IMR-90 (cell line): ENCODE measurements at regions not wholly inside any gene's neighbourhood (a gene's known extent, or its start where the extent isn't known, plus 50 kb on each side); places are given as distances from the start of the nearest gene placed in this dataset.

ENCODE experiments used
- ATAC-seq: fragments of 200-7000 bp; cut with Tn5 transposase; 2 replicates; pipeline ENCODE4 v1.9.1; 2020; ENCODE audit warnings: low read depth, mild to moderate bottlenecking, moderate library complexity
- BruUV-seq: library from RNA; stranded (reverse); fragments of 400-500 nt; replicated peaks from 2 replicates; lab custom pipeline; 2021; lab: Mats Ljungman, UMichigan
- CTCF ChIA-PET: fragments of 300-600 bp; formaldehyde crosslinking; extraction: SDS; loops from one replicate; lab custom pipeline; 2021; ENCODE audit warnings: antibody characterized with exemption; lab: Yijun Ruan, JAX
- POLR2A ChIA-PET: fragments of 300-600 bp; sonication (Branson Sonifier 250); formaldehyde crosslinking; loops from one replicate; lab custom pipeline; 2022; ENCODE audit warnings: antibody characterized with exemption; ENCODE audit not compliant: unreplicated experiment; lab: Charles Lee
- DNase-seq: peaks from one replicate; pipeline ENCODE4 v3.0.0; 2013
- H2AFZ ChIP-seq: replicated peaks from 2 replicates; pipeline ENCODE3; 2013; ENCODE audit warnings: low read length, mild to moderate bottlenecking; ENCODE audit not compliant: poor library complexity
- H2AK5ac ChIP-seq: 2 replicates; pipeline ENCODE4 v1.6.1; 2013; ENCODE audit warnings: low read depth, low read length, inconsistent platforms
- H2AK9ac ChIP-seq: replicated peaks from 2 replicates; pipeline ENCODE3; 2013; ENCODE audit warnings: mild to moderate bottlenecking, low read depth, low read length, moderate library complexity; ENCODE audit not compliant: poor library complexity
- H2BK120ac ChIP-seq: 2 replicates; pipeline ENCODE4 v1.6.1; 2013; ENCODE audit warnings: low read depth, low read length, inconsistent platforms
- H2BK15ac ChIP-seq: 3 replicates; pipeline ENCODE4 v1.6.1; 2013; ENCODE audit warnings: low read depth, low read length, inconsistent platforms
- H2BK20ac ChIP-seq: 2 replicates; pipeline ENCODE4 v1.6.1; 2013; ENCODE audit warnings: low read depth, mild to moderate bottlenecking, inconsistent platforms, low read length, moderate library complexity
- H2BK5ac ChIP-seq: 2 replicates; pipeline ENCODE4 v1.6.1; 2013; ENCODE audit warnings: mild to moderate bottlenecking, low read depth, low read length, inconsistent platforms; ENCODE audit not compliant: poor library complexity, severe bottlenecking
- H3K14ac ChIP-seq: replicated peaks from 2 replicates; pipeline ENCODE4 v1.6.1; 2013; ENCODE audit warnings: low read depth, low read length, inconsistent platforms
- H3K18ac ChIP-seq: 2 replicates; pipeline ENCODE4 v1.6.1; 2013; ENCODE audit warnings: low read depth, low read length, control low read depth
- H3K23ac ChIP-seq: 2 replicates; pipeline ENCODE4 v1.6.1; 2013; ENCODE audit warnings: low read depth, low read length, inconsistent platforms
- H3K27ac ChIP-seq: 2 replicates; pipeline ENCODE4 v1.5.1; 2013; ENCODE audit warnings: mild to moderate bottlenecking, control low read depth, low read length; ENCODE audit not compliant: insufficient read depth
- H3K27me3 ChIP-seq: 2 replicates; pipeline ENCODE4 v1.6.1; 2013; ENCODE audit warnings: low read length; ENCODE audit not compliant: control insufficient read depth, insufficient read depth
- H3K36me3 ChIP-seq: 2 replicates; pipeline ENCODE4 v1.6.1; 2013; ENCODE audit warnings: low read length, mixed read lengths; ENCODE audit not compliant: control insufficient read depth, insufficient read depth
- H3K4ac ChIP-seq: 2 replicates; pipeline ENCODE4 v1.6.1; 2013; ENCODE audit warnings: low read depth, low read length, inconsistent platforms
- H3K4me1 ChIP-seq: 2 replicates; pipeline ENCODE4 v1.6.1; 2013; ENCODE audit warnings: low read length, mixed read lengths; ENCODE audit not compliant: control insufficient read depth, insufficient read depth
- H3K4me2 ChIP-seq: 2 replicates; pipeline ENCODE4 v1.6.1; 2013; ENCODE audit warnings: low read depth, mild to moderate bottlenecking, control low read depth, low read length, moderate library complexity
- H3K4me3 ChIP-seq: 2 replicates; pipeline ENCODE4 v1.5.1; 2013; ENCODE audit warnings: low read depth, mild to moderate bottlenecking, control low read depth, low read length, moderate library complexity; ENCODE audit not compliant: insufficient read depth
- H3K56ac ChIP-seq: 2 replicates; pipeline ENCODE4 v1.6.1; 2013; ENCODE audit warnings: low read length, inconsistent platforms; ENCODE audit not compliant: insufficient read depth; ENCODE audit errors: extremely low read depth
- H3K79me1 ChIP-seq, 2 experiments: 2 replicates each; pipeline ENCODE4 v1.6.1; 2013; ENCODE audit warnings: low read length in 2 of 2, inconsistent platforms in 1 of 2, low read depth in 1 of 2
- H3K9ac ChIP-seq: 2 replicates; pipeline ENCODE4 v1.6.1; 2013; ENCODE audit warnings: low read depth, low read length, control low read depth
- H3K9me1 ChIP-seq: 2 replicates; pipeline ENCODE4 v1.6.1; 2013; ENCODE audit warnings: low read length, inconsistent platforms; ENCODE audit not compliant: insufficient read depth
- H3K9me3 ChIP-seq: 2 replicates; pipeline ENCODE4 v1.6.1; 2013; ENCODE audit warnings: low read length; ENCODE audit not compliant: control insufficient read depth, insufficient read depth
- H4K20me1 ChIP-seq: 2 replicates; pipeline ENCODE4 v1.6.1; 2013; ENCODE audit warnings: low read length, inconsistent platforms; ENCODE audit not compliant: insufficient read depth
- H4K5ac ChIP-seq: 2 replicates; pipeline ENCODE4 v1.6.1; 2013; ENCODE audit warnings: mild to moderate bottlenecking, low read depth, low read length, control low read depth
- H4K8ac ChIP-seq, 2 experiments: 2 replicates each; pipeline ENCODE4 v1.6.1; 2013; ENCODE audit warnings: low read depth in 2 of 2, low read length in 2 of 2, control low read depth in 1 of 2, inconsistent platforms in 1 of 2
- H4K91ac ChIP-seq: 2 replicates; pipeline ENCODE4 v1.6.1; 2013; ENCODE audit warnings: low read depth, low read length, inconsistent platforms; ENCODE audit not compliant: insufficient read depth
- MAZ ChIP-seq: IDR thresholded peaks from 2 replicates; pipeline ENCODE4 v1.6.1; 2012; ENCODE audit warnings: low read depth, mild to moderate bottlenecking, low read length, improper control_type of control experiment, moderate library complexity, borderline replicate concordance
- MXI1 ChIP-seq: IDR thresholded peaks from 2 replicates; pipeline ENCODE4 v1.6.1; 2012; ENCODE audit warnings: low read depth, mild to moderate bottlenecking, low read length, moderate library complexity, borderline replicate concordance
- RFX5 ChIP-seq: IDR thresholded peaks from 2 replicates; pipeline ENCODE4 v1.8.0; 2012; ENCODE audit warnings: low read depth, mild to moderate bottlenecking, low read length, moderate library complexity
- WGBS, 2 experiments: methylation state at CpG; one replicate each; pipeline versions ENCODE4 v1.1.5 to v1.1.7; 2013; ENCODE audit warnings: missing lambda C conversion rate in 2 of 2; ENCODE audit not compliant: insufficient read length in 1 of 2; ENCODE audit errors: extremely low coverage in 2 of 2; 5-methylcytosine and 5-hydroxymethylcytosine counted together
- dilution Hi-C: fragments of 300-500 bp; cut with HindIII; formaldehyde crosslinking; loops from one replicate; pipeline ENCODE4 v1.14.3; 2018; ENCODE audit warnings: low sequenced_read_pairs; ENCODE audit not compliant: unreplicated experiment
- in situ Hi-C: fragments of 300-500 bp; cut with MboI; formaldehyde crosslinking; loops from 3 replicates; pipeline ENCODE4 v1.14.3; 2019; ENCODE audit warnings: low sequenced_read_pairs, inconsistent platforms, mixed read lengths
- intact Hi-C: fragments of 100-400 bp; cut with micrococcal nuclease; formaldehyde crosslinking; loops from 2 replicates; pipeline ENCODE4 v1.10.0; 2022
- TF ChIP-seq, protein P1 (sequence below): conservative IDR thresholded peaks from 2 replicates; pipeline ENCODE4 v1.5.1; 2012; ENCODE audit warnings: mild to moderate bottlenecking, low read depth, low read length, improper control_type of control experiment
- TF ChIP-seq, protein P2 (sequence below): fragments of 150-350 bp; IDR thresholded peaks from 2 replicates; pipeline ENCODE4 v1.6.1; 2016; ENCODE audit warnings: low read depth, mild to moderate bottlenecking, low read length, moderate library complexity, borderline replicate concordance

DNA sequence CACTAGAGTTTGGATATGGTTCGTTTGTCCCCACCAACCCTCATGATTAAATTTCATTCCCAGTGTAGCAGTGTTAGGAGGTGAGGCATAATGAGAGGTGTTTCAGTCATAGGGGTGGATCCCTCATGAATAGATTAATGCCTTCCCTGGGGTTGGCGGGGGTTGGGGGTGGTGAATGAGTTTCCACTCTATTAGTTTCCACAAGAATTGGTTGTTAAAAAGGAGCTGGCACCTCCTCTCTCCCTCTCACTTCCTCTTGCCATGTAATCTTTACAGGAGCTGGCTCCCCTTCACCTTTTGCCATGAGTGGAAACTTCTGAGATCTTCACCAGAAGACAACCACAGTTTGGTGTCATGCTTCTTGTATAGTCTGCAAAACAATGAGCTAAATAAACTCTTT lies 333.7 kb downstream of the ENC1 start:
- no peak for DNase-seq
- intact Hi-C loops = no loop called here

More for the DNA sequence above, 333.7 kb downstream of the ENC1 start:
- H2AK5ac ChIP-seq = no peak overlapping the region
- H2BK15ac ChIP-seq = no peak overlapping the region
- no peak overlapping the region for H3K18ac ChIP-seq
- H2AK9ac ChIP-seq = no peak overlapping the region
- H3K4me2 ChIP-seq = no peak overlapping the region
- no peaks in the 10 kb centered on the region for H3K4me1 ChIP-seq
- in situ Hi-C loops (no loop called here), dilution Hi-C loops (no loop called here)
- H4K20me1 ChIP-seq = no peaks in the 10 kb centered on the region
- no peaks in the 10 kb centered on the region for H3K36me3 ChIP-seq
- BruUV-seq = no TSS peak
- no CpG with 5 or more reads among the region's 2 CpGs for WGBS, 2 experiments
- no peaks in the 10 kb centered on the region for H3K79me1 ChIP-seq
- H2BK5ac ChIP-seq = no peak overlapping the region
- no peak overlapping the region for H2BK20ac ChIP-seq
- TF ChIP-seq MXI1 (no peak), MAZ (no peak), RFX5 (no peak)
- TF ChIP-seq, protein P1, sequence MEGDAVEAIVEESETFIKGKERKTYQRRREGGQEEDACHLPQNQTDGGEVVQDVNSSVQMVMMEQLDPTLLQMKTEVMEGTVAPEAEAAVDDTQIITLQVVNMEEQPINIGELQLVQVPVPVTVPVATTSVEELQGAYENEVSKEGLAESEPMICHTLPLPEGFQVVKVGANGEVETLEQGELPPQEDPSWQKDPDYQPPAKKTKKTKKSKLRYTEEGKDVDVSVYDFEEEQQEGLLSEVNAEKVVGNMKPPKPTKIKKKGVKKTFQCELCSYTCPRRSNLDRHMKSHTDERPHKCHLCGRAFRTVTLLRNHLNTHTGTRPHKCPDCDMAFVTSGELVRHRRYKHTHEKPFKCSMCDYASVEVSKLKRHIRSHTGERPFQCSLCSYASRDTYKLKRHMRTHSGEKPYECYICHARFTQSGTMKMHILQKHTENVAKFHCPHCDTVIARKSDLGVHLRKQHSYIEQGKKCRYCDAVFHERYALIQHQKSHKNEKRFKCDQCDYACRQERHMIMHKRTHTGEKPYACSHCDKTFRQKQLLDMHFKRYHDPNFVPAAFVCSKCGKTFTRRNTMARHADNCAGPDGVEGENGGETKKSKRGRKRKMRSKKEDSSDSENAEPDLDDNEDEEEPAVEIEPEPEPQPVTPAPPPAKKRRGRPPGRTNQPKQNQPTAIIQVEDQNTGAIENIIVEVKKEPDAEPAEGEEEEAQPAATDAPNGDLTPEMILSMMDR = no peak
- TF ChIP-seq, protein P2, sequence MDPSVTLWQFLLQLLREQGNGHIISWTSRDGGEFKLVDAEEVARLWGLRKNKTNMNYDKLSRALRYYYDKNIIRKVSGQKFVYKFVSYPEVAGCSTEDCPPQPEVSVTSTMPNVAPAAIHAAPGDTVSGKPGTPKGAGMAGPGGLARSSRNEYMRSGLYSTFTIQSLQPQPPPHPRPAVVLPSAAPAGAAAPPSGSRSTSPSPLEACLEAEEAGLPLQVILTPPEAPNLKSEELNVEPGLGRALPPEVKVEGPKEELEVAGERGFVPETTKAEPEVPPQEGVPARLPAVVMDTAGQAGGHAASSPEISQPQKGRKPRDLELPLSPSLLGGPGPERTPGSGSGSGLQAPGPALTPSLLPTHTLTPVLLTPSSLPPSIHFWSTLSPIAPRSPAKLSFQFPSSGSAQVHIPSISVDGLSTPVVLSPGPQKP = no peak
- no peaks in the 10 kb centered on the region for H3K9me1 ChIP-seq
- ChIA-PET CTCF (no interaction called here), POLR2A (no interaction called here)
- H3K14ac ChIP-seq = no peak overlapping the region
- no peak overlapping the region for H4K8ac ChIP-seq
- H3K4me3 ChIP-seq = no peak overlapping the region
- H4K5ac ChIP-seq = no peak overlapping the region
- no peak overlapping the region for H3K23ac ChIP-seq
- ATAC-seq = no peak
- H2AFZ ChIP-seq = no peak overlapping the region
- H3K27me3 ChIP-seq = peaks cover 2% of the 10 kb centered on the region
- no peak overlapping the region for H3K56ac ChIP-seq
- no peak overlapping the region for H2BK120ac ChIP-seq
- no peaks in the 10 kb centered on the region for H3K9me3 ChIP-seq
- no peak overlapping the region for H4K91ac ChIP-seq
- no peak overlapping the region for H3K27ac ChIP-seq
- H3K9ac ChIP-seq = no peak overlapping the region
- H3K4ac ChIP-seq = no peak overlapping the region
